Mesendoderm (in vitro differentiated cells): ENCODE measurements at regions not wholly inside any gene's neighbourhood (a gene's known extent, or its start where the extent isn't known, plus 50 kb on each side); places are given as distances from the start of the nearest gene placed in this dataset.

Experiments used
- DNase-seq: peaks from one replicate; pipeline ENCODE4 v3.0.0; 2013
- H2AK5ac ChIP-seq: 2 replicates; pipeline ENCODE4 v1.6.1; 2013; ENCODE audit warnings: low read length, inconsistent platforms
- H2BK120ac ChIP-seq: 2 replicates; pipeline ENCODE4 v1.6.1; 2013; ENCODE audit warnings: low read depth, mild to moderate bottlenecking, low read length, moderate library complexity, mixed read lengths
- H2BK15ac ChIP-seq: replicated peaks from 2 replicates; pipeline ENCODE4 v1.6.1; 2013; ENCODE audit warnings: low read depth, mild to moderate bottlenecking, moderate library complexity
- H2BK5ac ChIP-seq: 2 replicates; pipeline ENCODE4 v1.6.1; 2013; ENCODE audit warnings: low read length, inconsistent platforms
- H3K18ac ChIP-seq: 2 replicates; pipeline ENCODE4 v1.6.1; 2013; ENCODE audit warnings: mild to moderate bottlenecking, low read length, mixed read lengths
- H3K23ac ChIP-seq: one replicate; pipeline ENCODE4 v1.6.1; 2013; ENCODE audit warnings: low read length
- H3K27ac ChIP-seq: 2 replicates; pipeline ENCODE4 v1.5.1; 2013; ENCODE audit warnings: low read depth, mild to moderate bottlenecking, inconsistent platforms, low read length, moderate library complexity
- H3K27me3 ChIP-seq: 2 replicates; pipeline ENCODE4 v1.6.1; 2013; ENCODE audit warnings: low read length, control low read depth, mild to moderate bottlenecking, inconsistent platforms; ENCODE audit not compliant: insufficient read depth, poor library complexity
- H3K36me3 ChIP-seq: 2 replicates; pipeline ENCODE4 v1.6.1; 2013; ENCODE audit warnings: low read length, inconsistent platforms; ENCODE audit not compliant: control insufficient read depth, insufficient read depth
- H3K4ac ChIP-seq: one replicate; pipeline ENCODE4 v1.6.1; 2013; ENCODE audit warnings: low read depth, mild to moderate bottlenecking, low read length, moderate library complexity
- H3K4me1 ChIP-seq: 2 replicates; pipeline ENCODE4 v1.6.1; 2013; ENCODE audit warnings: low read depth, low read length, inconsistent platforms; ENCODE audit not compliant: control insufficient read depth
- H3K4me2 ChIP-seq: 2 replicates; pipeline ENCODE4 v1.6.1; 2013; ENCODE audit warnings: low read length
- H3K4me3 ChIP-seq: 2 replicates; pipeline ENCODE4 v1.5.1; 2013; ENCODE audit warnings: mild to moderate bottlenecking, low read length
- H3K56ac ChIP-seq: one replicate; pipeline ENCODE4 v1.6.1; 2013; ENCODE audit warnings: low read length
- H3K79me1 ChIP-seq: 2 replicates; pipeline ENCODE4 v1.6.1; 2013; ENCODE audit warnings: low read length, inconsistent platforms
- H3K79me2 ChIP-seq: 2 replicates; pipeline ENCODE4 v1.6.1; 2013; ENCODE audit warnings: mild to moderate bottlenecking, low read length; ENCODE audit not compliant: control insufficient read depth, insufficient read depth
- H3K9ac ChIP-seq: 2 replicates; pipeline ENCODE4 v1.6.1; 2013; ENCODE audit warnings: low read length, inconsistent platforms
- H4K5ac ChIP-seq: one replicate; pipeline ENCODE4 v1.6.1; 2013; ENCODE audit warnings: low read length
- H4K8ac ChIP-seq: one replicate; pipeline ENCODE4 v1.6.1; 2013; ENCODE audit warnings: low read depth, mild to moderate bottlenecking, control low read depth, low read length, moderate library complexity
- whole genome bisulfite sequencing: extraction: QIAGEN DNeasy Blood & Tissue Kit; methylation state at CpG from one replicate; pipeline ENCODE4 v1.1.7; 2013; ENCODE audit warnings: low lambda C conversion rate, missing lambda C conversion rate; ENCODE audit not compliant: insufficient coverage; ENCODE audit errors: extremely low coverage; 5-methylcytosine and 5-hydroxymethylcytosine counted together

DNA sequence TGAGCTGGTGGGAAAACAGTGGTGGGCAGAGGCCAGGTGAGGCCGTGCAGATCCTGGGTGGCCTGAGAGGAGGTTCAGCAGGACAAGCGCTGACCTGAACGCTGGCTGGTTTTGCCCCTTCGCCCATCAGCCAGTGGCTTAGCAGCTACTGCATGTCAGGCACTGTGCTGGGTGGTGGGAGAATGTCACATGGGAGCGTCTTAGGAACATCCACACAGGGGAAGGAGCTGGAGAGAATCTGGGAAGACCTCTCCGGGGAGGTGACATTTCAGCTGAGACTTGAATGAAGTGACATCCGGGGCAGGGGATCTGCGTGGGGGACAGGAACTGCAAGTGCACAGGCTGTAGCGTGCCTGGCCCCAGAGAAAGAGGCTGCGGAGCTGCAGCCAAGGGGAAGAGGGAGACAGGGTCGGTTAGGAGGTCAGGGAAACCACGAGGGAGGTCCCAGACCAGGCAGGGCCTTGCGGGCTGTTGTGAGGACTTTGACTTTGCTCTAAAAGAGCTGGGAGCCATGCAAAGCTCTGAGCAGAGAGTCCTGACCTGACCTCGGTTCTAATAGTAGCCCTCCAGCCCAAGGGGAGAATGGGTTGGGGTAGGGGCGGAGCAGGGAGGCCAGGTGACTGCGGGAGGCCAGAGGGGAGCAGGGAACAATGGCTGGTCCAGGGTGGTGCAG lies 156.8 kb upstream of the PTPN1 start:
- Histone ChIP-seq H3K4me2 (no peak overlapping the region), H3K9ac (no peak overlapping the region), H3K4me1 (no peaks in the 10 kb centered on the region), H3K4ac (no peak overlapping the region), H2BK120ac (no peak overlapping the region), H2BK15ac (no peak overlapping the region), H3K27me3 (no peaks in the 10 kb centered on the region), H3K4me3 (no peak overlapping the region), H3K27ac (no peak overlapping the region), H4K8ac (no peak overlapping the region), H3K79me1 (no peaks in the 10 kb centered on the region), H2AK5ac (no peak overlapping the region), H3K56ac (no peak overlapping the region), H2BK5ac (no peak overlapping the region), H4K5ac (no peak overlapping the region), H3K18ac (no peak overlapping the region), H3K79me2 (no peaks in the 10 kb centered on the region), H3K23ac (no peak overlapping the region), H3K36me3 (no peaks in the 10 kb centered on the region)
- DNase-seq, result no peak
- WGBS, result no CpG with 5 or more reads among the region's 16 CpGs

GRCh38 chr20:50354721-50355589 lies 155.2 kb upstream of the PTPN1 start:
- Histone ChIP-seq H3K56ac (no peak overlapping the region), H4K5ac (no peak overlapping the region), H3K4me2 (no peak overlapping the region), H2BK120ac (no peak overlapping the region), H3K9ac (no peak overlapping the region), H3K4me1 (no peaks in the 10 kb centered on the region), H3K79me2 (no peaks in the 10 kb centered on the region), H2BK5ac (no peak overlapping the region), H2BK15ac (no peak overlapping the region), H3K18ac (no peak overlapping the region), H3K23ac (no peak overlapping the region), H3K79me1 (no peaks in the 10 kb centered on the region), H3K27ac (no peak overlapping the region), H2AK5ac (no peak overlapping the region), H3K4me3 (no peak overlapping the region), H3K27me3 (no peaks in the 10 kb centered on the region), H4K8ac (no peak overlapping the region), H3K36me3 (no peaks in the 10 kb centered on the region), H3K4ac (no peak overlapping the region)
- WGBS, result no CpG with 5 or more reads among the region's 13 CpGs
- no peak for DNase-seq

DNA sequence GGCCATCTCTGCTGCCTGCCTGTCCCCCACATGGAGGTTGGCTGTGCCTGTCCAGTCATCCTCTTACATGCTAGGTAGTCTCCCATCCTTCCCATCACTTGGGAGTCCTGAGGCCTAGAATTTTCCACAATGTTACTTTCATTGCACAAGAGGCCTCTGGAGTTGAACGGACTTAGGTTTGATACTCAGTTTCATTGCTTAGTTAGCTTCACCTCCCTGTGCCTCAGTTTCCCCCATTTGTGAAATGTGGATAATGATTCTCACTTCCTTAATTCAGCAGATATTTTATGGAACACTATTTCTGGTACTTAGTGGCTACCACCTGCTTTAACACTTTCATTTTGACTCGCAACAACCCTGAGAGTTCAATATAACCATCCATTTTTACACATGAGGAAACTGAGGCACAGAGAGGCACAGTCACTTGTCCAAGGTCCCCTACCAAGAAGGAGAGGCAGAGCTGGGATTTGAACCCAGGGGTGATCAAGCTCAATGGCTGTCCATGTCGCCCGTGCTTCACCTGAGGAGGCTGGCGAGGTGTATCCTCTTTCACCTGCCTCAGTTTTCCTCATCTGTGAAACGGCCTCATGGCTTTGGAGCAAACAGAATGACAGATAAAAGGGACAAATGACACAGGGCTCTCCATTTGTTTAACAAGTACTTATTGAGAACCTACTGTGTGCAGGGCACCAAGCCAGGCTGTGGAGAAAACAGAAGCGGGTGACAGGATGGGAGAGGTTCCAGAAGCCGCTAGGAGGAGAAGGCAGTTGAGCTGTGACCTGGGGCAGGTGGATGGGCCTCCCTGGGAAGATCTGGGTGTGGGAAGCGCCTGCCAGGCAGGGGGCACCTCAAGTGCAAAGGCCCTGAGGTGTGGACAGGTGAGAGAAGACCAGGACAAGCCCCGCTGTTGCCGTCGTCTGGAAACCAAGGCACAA lies 154.3 kb upstream of the PTPN1 start:
- DNase-seq, result no peak
- Histone ChIP-seq H3K27me3 (no peaks in the 10 kb centered on the region), H3K79me1 (no peaks in the 10 kb centered on the region), H2BK5ac (no peak overlapping the region), H3K23ac (no peak overlapping the region), H3K27ac (no peak overlapping the region), H3K4ac (no peak overlapping the region), H3K4me1 (no peaks in the 10 kb centered on the region), H3K79me2 (no peaks in the 10 kb centered on the region), H3K4me3 (no peak overlapping the region), H4K5ac (no peak overlapping the region), H3K36me3 (no peaks in the 10 kb centered on the region), H4K8ac (no peak overlapping the region), H3K9ac (no peak overlapping the region), H3K18ac (no peak overlapping the region), H2BK120ac (no peak overlapping the region), H3K4me2 (no peak overlapping the region), H3K56ac (no peak overlapping the region), H2BK15ac (no peak overlapping the region), H2AK5ac (no peak overlapping the region)
- WGBS, result no CpG with 5 or more reads among the region's 12 CpGs

DNA sequence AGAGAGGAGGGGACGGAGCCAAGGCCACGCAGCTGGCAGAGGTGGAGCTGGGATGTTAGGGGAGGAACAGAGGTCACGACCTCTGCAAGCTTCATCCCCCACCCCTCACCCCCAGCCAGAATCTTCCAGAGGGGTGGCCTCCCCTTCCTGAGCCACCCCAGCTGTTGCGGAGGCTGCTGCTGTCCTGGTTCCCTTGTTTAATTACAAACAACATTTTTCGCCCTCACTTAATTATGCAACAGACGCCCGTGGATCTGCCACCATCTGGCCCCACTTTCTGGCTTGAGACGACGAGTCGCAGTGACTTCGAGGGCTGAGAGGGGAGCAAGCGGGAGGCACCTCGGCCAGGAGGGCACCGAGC lies 153.7 kb upstream of the PTPN1 start:
- Histone ChIP-seq H3K79me1 (no peaks in the 10 kb centered on the region), H3K79me2 (no peaks in the 10 kb centered on the region), H3K4me3 (no peak overlapping the region), H2BK5ac (no peak overlapping the region), H3K4ac (no peak overlapping the region), H3K18ac (no peak overlapping the region), H4K5ac (no peak overlapping the region), H3K9ac (no peak overlapping the region), H3K4me2 (no peak overlapping the region), H4K8ac (no peak overlapping the region), H2BK120ac (no peak overlapping the region), H2BK15ac (no peak overlapping the region), H3K56ac (no peak overlapping the region), H2AK5ac (no peak overlapping the region), H3K27ac (no peak overlapping the region), H3K23ac (no peak overlapping the region), H3K27me3 (no peaks in the 10 kb centered on the region), H3K4me1 (no peaks in the 10 kb centered on the region), H3K36me3 (no peaks in the 10 kb centered on the region)
- WGBS, result no CpG with 5 or more reads among the region's 14 CpGs
- no peak for DNase-seq

DNA sequence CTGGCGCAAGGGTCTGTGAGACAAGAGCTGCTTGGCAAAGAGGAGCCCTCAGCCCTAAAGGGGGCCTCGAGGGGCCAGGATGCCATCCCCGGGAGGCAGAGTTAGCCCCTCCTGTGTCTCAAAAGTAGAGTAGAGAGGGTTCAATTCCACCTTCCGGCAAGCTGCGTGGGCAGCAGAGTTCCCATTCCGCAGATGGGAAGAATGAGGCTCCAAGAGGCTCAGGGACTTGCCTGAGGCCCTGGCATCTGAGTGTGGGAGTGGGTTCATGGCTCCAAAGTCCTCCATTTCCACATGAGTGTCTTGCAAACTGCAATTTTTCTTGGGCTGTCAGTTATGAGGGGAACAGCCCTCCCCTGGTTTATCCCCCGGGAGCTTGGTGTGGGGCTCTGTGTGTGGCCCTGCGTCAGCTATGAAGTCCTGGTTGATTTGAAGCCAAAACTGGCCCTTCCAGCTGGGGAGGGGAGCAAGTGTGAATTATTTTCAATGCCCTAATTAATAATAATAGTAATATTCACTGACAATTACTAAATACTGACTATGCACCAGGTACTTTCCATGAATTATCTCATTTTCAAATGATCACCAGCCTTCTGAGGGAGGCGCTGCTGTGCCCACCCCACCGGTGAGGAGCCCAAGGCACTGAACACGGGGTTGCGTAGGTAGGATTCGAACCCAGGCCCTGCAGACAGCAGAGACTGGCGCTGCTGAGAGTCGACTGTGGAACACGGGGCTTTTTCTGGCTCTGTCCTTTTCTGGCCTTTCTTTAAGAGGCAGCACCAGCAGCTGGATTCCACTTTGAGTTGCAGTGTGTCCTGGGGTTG lies 153.0 kb upstream of the PTPN1 start:
- Histone ChIP-seq H3K36me3 (no peaks in the 10 kb centered on the region), H3K27me3 (no peaks in the 10 kb centered on the region), H3K9ac (no peak overlapping the region), H3K23ac (no peak overlapping the region), H3K4me1 (no peaks in the 10 kb centered on the region), H3K4me2 (no peak overlapping the region), H2BK15ac (no peak overlapping the region), H3K79me2 (no peaks in the 10 kb centered on the region), H2BK120ac (no peak overlapping the region), H3K27ac (no peak overlapping the region), H3K18ac (no peak overlapping the region), H4K5ac (no peak overlapping the region), H3K4me3 (no peak overlapping the region), H2AK5ac (no peak overlapping the region), H3K79me1 (no peaks in the 10 kb centered on the region), H4K8ac (no peak overlapping the region), H3K4ac (no peak overlapping the region), H3K56ac (no peak overlapping the region), H2BK5ac (no peak overlapping the region)
- WGBS, result no CpG with 5 or more reads among the region's 16 CpGs
- DNase-seq, result no peak
